ENCODE measurements at regions not wholly inside any gene's neighbourhood (a gene's known extent, or its start where the extent isn't known, plus 50 kb on each side); places are given as distances from the start of the nearest gene placed in this dataset.

- Histone ChIP-seq H3K27me3 (ENCODE audit: control insufficient read depth, insufficient read depth, low read length) (no peaks in the 10 kb centered on the region), H3K9ac (ENCODE audit: low read depth, low read length) (no peak overlapping the region), H3K4me3 (ENCODE audit: low read depth, low read length) (no peak overlapping the region), H3K36me3 (ENCODE audit: control insufficient read depth, insufficient read depth, low read length) (no peaks in the 10 kb centered on the region), H3K9me3 (ENCODE audit: control insufficient read depth, insufficient read depth, low read length) (no peaks in the 10 kb centered on the region), H3K4me1 (ENCODE audit: control insufficient read depth, insufficient read depth, low read length) (no peaks in the 10 kb centered on the region)
Observed at GRCh38 chr6:14309516-14309915, 191.9 kb downstream of the CD83 start.

- Histone ChIP-seq H3K27me3 (ENCODE audit: control insufficient read depth, insufficient read depth, low read length) (no peaks in the 10 kb centered on the region), H3K36me3 (ENCODE audit: control insufficient read depth, insufficient read depth, low read length) (no peaks in the 10 kb centered on the region), H3K4me3 (ENCODE audit: low read depth, low read length) (no peak overlapping the region), H3K9ac (ENCODE audit: low read depth, low read length) (no peak overlapping the region), H3K4me1 (ENCODE audit: control insufficient read depth, insufficient read depth, low read length) (no peaks in the 10 kb centered on the region), H3K9me3 (ENCODE audit: control insufficient read depth, insufficient read depth, low read length) (no peaks in the 10 kb centered on the region)
Observed at GRCh38 chr6:14309951-14310445, 192.4 kb downstream of the CD83 start.

- Histone ChIP-seq H3K4me1 (ENCODE audit: control insufficient read depth, insufficient read depth, low read length) (no peaks in the 10 kb centered on the region), H3K36me3 (ENCODE audit: control insufficient read depth, insufficient read depth, low read length) (no peaks in the 10 kb centered on the region), H3K27me3 (ENCODE audit: control insufficient read depth, insufficient read depth, low read length) (no peaks in the 10 kb centered on the region), H3K9ac (ENCODE audit: low read depth, low read length) (no peak overlapping the region), H3K4me3 (ENCODE audit: low read depth, low read length) (no peak overlapping the region), H3K9me3 (ENCODE audit: control insufficient read depth, insufficient read depth, low read length) (no peaks in the 10 kb centered on the region)
Observed at GRCh38 chr6:14310960-14311359, 193.4 kb downstream of the CD83 start.

GRCh38 chr6:14312587-14312986 lies 195.0 kb downstream of the CD83 start:
- Histone ChIP-seq H3K9ac (ENCODE audit: low read depth, low read length) (no peak overlapping the region), H3K9me3 (ENCODE audit: control insufficient read depth, insufficient read depth, low read length) (no peaks in the 10 kb centered on the region), H3K27me3 (ENCODE audit: control insufficient read depth, insufficient read depth, low read length) (no peaks in the 10 kb centered on the region), H3K36me3 (ENCODE audit: control insufficient read depth, insufficient read depth, low read length) (no peaks in the 10 kb centered on the region), H3K4me1 (ENCODE audit: control insufficient read depth, insufficient read depth, low read length) (no peaks in the 10 kb centered on the region), H3K4me3 (ENCODE audit: low read depth, low read length) (no peak overlapping the region)

- Histone ChIP-seq H3K9ac (ENCODE audit: low read depth, low read length) (no peak overlapping the region), H3K4me3 (ENCODE audit: low read depth, low read length) (no peak overlapping the region), H3K9me3 (ENCODE audit: control insufficient read depth, insufficient read depth, low read length) (no peaks in the 10 kb centered on the region), H3K4me1 (ENCODE audit: control insufficient read depth, insufficient read depth, low read length) (no peaks in the 10 kb centered on the region), H3K27me3 (ENCODE audit: control insufficient read depth, insufficient read depth, low read length) (no peaks in the 10 kb centered on the region), H3K36me3 (ENCODE audit: control insufficient read depth, insufficient read depth, low read length) (no peaks in the 10 kb centered on the region)
Observed at GRCh38 chr6:14313248-14313647, 195.7 kb downstream of the CD83 start.

GRCh38 chr6:14315353-14315752 lies 197.8 kb downstream of the CD83 start:
- Histone ChIP-seq H3K4me3 (ENCODE audit: low read depth, low read length) (no peak overlapping the region), H3K9ac (ENCODE audit: low read depth, low read length) (no peak overlapping the region), H3K27me3 (ENCODE audit: control insufficient read depth, insufficient read depth, low read length) (no peaks in the 10 kb centered on the region), H3K9me3 (ENCODE audit: control insufficient read depth, insufficient read depth, low read length) (no peaks in the 10 kb centered on the region), H3K4me1 (ENCODE audit: control insufficient read depth, insufficient read depth, low read length) (no peaks in the 10 kb centered on the region), H3K36me3 (ENCODE audit: control insufficient read depth, insufficient read depth, low read length) (no peaks in the 10 kb centered on the region)

- Histone ChIP-seq H3K9me3 (ENCODE audit: control insufficient read depth, insufficient read depth, low read length) (no peaks in the 10 kb centered on the region), H3K4me3 (ENCODE audit: low read depth, low read length) (no peak overlapping the region), H3K36me3 (ENCODE audit: control insufficient read depth, insufficient read depth, low read length) (no peaks in the 10 kb centered on the region), H3K27me3 (ENCODE audit: control insufficient read depth, insufficient read depth, low read length) (no peaks in the 10 kb centered on the region), H3K9ac (ENCODE audit: low read depth, low read length) (no peak overlapping the region), H3K4me1 (ENCODE audit: control insufficient read depth, insufficient read depth, low read length) (no peaks in the 10 kb centered on the region)
Observed at GRCh38 chr6:14316651-14317386, 199.2 kb downstream of the CD83 start.

GRCh38 chr6:14317387-14317970 lies 199.9 kb downstream of the CD83 start:
- no peak overlapping the region for H3K9ac ChIP-seq (ENCODE audit: low read depth, low read length)
- no peaks in the 10 kb centered on the region for H3K4me1 ChIP-seq (ENCODE audit: control insufficient read depth, insufficient read depth, low read length)
- no peak overlapping the region for H3K4me3 ChIP-seq (ENCODE audit: low read depth, low read length)
- no peaks in the 10 kb centered on the region for H3K9me3 ChIP-seq (ENCODE audit: control insufficient read depth, insufficient read depth, low read length)
- H3K36me3 ChIP-seq (ENCODE audit: control insufficient read depth, insufficient read depth, low read length) = no peaks in the 10 kb centered on the region
- H3K27me3 ChIP-seq (ENCODE audit: control insufficient read depth, insufficient read depth, low read length) = no peaks in the 10 kb centered on the region

GRCh38 chr6:14320332-14320731 lies 202.8 kb downstream of the CD83 start:
- H3K9ac ChIP-seq (ENCODE audit: low read depth, low read length) = no peak overlapping the region
- H3K4me1 ChIP-seq (ENCODE audit: control insufficient read depth, insufficient read depth, low read length) = no peaks in the 10 kb centered on the region
- no peaks in the 10 kb centered on the region for H3K27me3 ChIP-seq (ENCODE audit: control insufficient read depth, insufficient read depth, low read length)
- H3K36me3 ChIP-seq (ENCODE audit: control insufficient read depth, insufficient read depth, low read length) = no peaks in the 10 kb centered on the region
- H3K9me3 ChIP-seq (ENCODE audit: control insufficient read depth, insufficient read depth, low read length) = no peaks in the 10 kb centered on the region
- no peak overlapping the region for H3K4me3 ChIP-seq (ENCODE audit: low read depth, low read length)

- Histone ChIP-seq H3K36me3 (ENCODE audit: control insufficient read depth, insufficient read depth, low read length) (no peaks in the 10 kb centered on the region), H3K9ac (ENCODE audit: low read depth, low read length) (no peak overlapping the region), H3K4me1 (ENCODE audit: control insufficient read depth, insufficient read depth, low read length) (no peaks in the 10 kb centered on the region), H3K27me3 (ENCODE audit: control insufficient read depth, insufficient read depth, low read length) (no peaks in the 10 kb centered on the region), H3K9me3 (ENCODE audit: control insufficient read depth, insufficient read depth, low read length) (no peaks in the 10 kb centered on the region), H3K4me3 (ENCODE audit: low read depth, low read length) (no peak overlapping the region)
Observed at GRCh38 chr6:14321992-14322772, 204.6 kb downstream of the CD83 start.

- Histone ChIP-seq H3K9me3 (ENCODE audit: control insufficient read depth, insufficient read depth, low read length) (no peaks in the 10 kb centered on the region), H3K36me3 (ENCODE audit: control insufficient read depth, insufficient read depth, low read length) (no peaks in the 10 kb centered on the region), H3K27me3 (ENCODE audit: control insufficient read depth, insufficient read depth, low read length) (no peaks in the 10 kb centered on the region), H3K9ac (ENCODE audit: low read depth, low read length) (no peak overlapping the region), H3K4me3 (ENCODE audit: low read depth, low read length) (no peak overlapping the region), H3K4me1 (ENCODE audit: control insufficient read depth, insufficient read depth, low read length) (no peaks in the 10 kb centered on the region)
Observed at GRCh38 chr6:14322841-14323240, 205.3 kb downstream of the CD83 start.

- Histone ChIP-seq H3K9ac (ENCODE audit: low read depth, low read length) (no peak overlapping the region), H3K27me3 (ENCODE audit: control insufficient read depth, insufficient read depth, low read length) (no peaks in the 10 kb centered on the region), H3K9me3 (ENCODE audit: control insufficient read depth, insufficient read depth, low read length) (no peaks in the 10 kb centered on the region), H3K4me3 (ENCODE audit: low read depth, low read length) (no peak overlapping the region), H3K4me1 (ENCODE audit: control insufficient read depth, insufficient read depth, low read length) (peaks cover 2% of the 10 kb centered on the region), H3K36me3 (ENCODE audit: control insufficient read depth, insufficient read depth, low read length) (no peaks in the 10 kb centered on the region)
Observed at GRCh38 chr6:14326774-14327173, 209.2 kb downstream of the CD83 start.
